Vagina (tissue), 2 donors: ENCODE measurements at regions not wholly inside any gene's neighbourhood (a gene's known extent, or its start where the extent isn't known, plus 50 kb on each side); places are given as distances from the start of the nearest gene placed in this dataset.

ENCODE experiments used
- CTCF ChIP-seq, 3 experiments: fragments of 450-650 bp in 2 of 3; fragments of 200-600 bp in 1 of 3; sonication (generic) in 1 of 3; IDR thresholded peaks; one replicate each; pipeline ENCODE4 v1.5.1; 2017 to 2019; ENCODE audit warnings: antibody characterized with exemption in 3 of 3, mild to moderate bottlenecking in 2 of 3, moderate library complexity in 2 of 3
- POLR2A ChIP-seq, 2 donors: fragments of 450-650 bp; IDR thresholded peaks; one replicate each; pipeline ENCODE4 v1.6.1; 2017; ENCODE audit warnings: antibody characterized with exemption in 2 of 2, mild to moderate bottlenecking in 2 of 2, moderate library complexity in 2 of 2
- POLR2AphosphoS5 ChIP-seq, 2 donors: sonication (generic); formaldehyde crosslinking; IDR thresholded peaks; one replicate each; pipeline ENCODE4 v1.9.0; 2017; ENCODE audit warnings: antibody characterized with exemption in 2 of 2, mild to moderate bottlenecking in 2 of 2, low read depth in 1 of 2; ENCODE audit not compliant: insufficient read depth in 1 of 2

- no peak for TF ChIP-seq POLR2A (IDR thresholded peaks at IDR 0.05)
- no peak for TF ChIP-seq CTCF (IDR thresholded peaks at IDR 0.05)
- no peak for TF ChIP-seq POLR2AphosphoS5 (IDR thresholded peaks at IDR 0.05; ENCODE audit: insufficient read depth in 1 of 2, low read depth in 1 of 2)
Observed at GRCh38 chrX:79035421-79035820, 90.2 kb downstream of the P2RY10 start.
